Astrocyte (in vitro differentiated cells and primary cell): ENCODE measurements at regions not wholly inside any gene's neighbourhood (a gene's known extent, or its start where the extent isn't known, plus 50 kb on each side); places are given as distances from the start of the nearest gene placed in this dataset.

Experiments
- CTCF ChIP-seq: IDR thresholded peaks from 2 replicates; pipeline ENCODE4 v1.5.1; 2011; ENCODE audit warnings: low read depth, mild to moderate bottlenecking, inconsistent platforms, low read length, moderate library complexity; ENCODE audit not compliant: insufficient read depth
- EZH2 ChIP-seq: IDR thresholded peaks from 2 replicates; pipeline ENCODE4 v1.6.1; 2012; ENCODE audit warnings: mild to moderate bottlenecking, low read length, inconsistent platforms; ENCODE audit not compliant: insufficient read depth

- TF ChIP-seq CTCF (no peak), EZH2 (no peak)
Observed at GRCh38 chr14:48747561-48748089, 838.6 kb downstream of the RPS29 start.
